DOHH2 (cell line): ENCODE measurements at regions not wholly inside any gene's neighbourhood (a gene's known extent, or its start where the extent isn't known, plus 50 kb on each side); places are given as distances from the start of the nearest gene placed in this dataset.

ENCODE experiments used
- EZH2phosphoT487 ChIP-seq: fragments of 200-600 bp; sonication (generic); IDR thresholded peaks from 2 replicates; pipeline ENCODE4 v1.6.1; 2017; ENCODE audit warnings: borderline replicate concordance, mild to moderate bottlenecking, antibody characterized with exemption, low read length, moderate library complexity, mixed read lengths
- TF ChIP-seq, protein P1 (sequence below): fragments of 200-600 bp; sonication (generic); IDR thresholded peaks from one replicate; pipeline ENCODE4 v1.5.1; 2014; ENCODE audit warnings: antibody characterized with exemption, mild to moderate bottlenecking, low read depth, low read length; ENCODE audit not compliant: poor library complexity, severe bottlenecking

DNA sequence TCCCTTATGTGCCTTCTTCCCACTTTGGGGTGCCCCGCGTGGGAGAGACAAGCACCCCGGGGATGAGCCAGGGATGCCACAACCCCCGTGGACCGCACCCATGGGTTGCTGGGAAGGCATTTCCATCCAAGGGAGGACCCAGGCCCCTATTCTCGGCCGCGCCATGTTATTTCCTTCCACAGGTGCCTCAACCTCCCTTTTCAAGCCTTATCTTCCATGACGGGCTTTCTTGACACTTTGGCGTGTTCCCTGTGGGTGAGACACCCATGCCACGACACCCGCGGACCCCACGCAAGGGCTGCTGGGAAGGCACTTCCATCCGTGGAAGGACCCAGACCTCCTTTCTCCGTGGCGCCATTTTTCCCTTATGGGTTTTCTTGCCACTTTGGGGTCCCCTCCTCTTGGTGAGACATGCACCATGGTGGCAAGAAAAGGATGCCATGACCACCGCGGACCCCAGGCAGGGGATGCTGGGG is 269.2 kb downstream of the ALG10 start:
- TF ChIP-seq, protein P1, sequence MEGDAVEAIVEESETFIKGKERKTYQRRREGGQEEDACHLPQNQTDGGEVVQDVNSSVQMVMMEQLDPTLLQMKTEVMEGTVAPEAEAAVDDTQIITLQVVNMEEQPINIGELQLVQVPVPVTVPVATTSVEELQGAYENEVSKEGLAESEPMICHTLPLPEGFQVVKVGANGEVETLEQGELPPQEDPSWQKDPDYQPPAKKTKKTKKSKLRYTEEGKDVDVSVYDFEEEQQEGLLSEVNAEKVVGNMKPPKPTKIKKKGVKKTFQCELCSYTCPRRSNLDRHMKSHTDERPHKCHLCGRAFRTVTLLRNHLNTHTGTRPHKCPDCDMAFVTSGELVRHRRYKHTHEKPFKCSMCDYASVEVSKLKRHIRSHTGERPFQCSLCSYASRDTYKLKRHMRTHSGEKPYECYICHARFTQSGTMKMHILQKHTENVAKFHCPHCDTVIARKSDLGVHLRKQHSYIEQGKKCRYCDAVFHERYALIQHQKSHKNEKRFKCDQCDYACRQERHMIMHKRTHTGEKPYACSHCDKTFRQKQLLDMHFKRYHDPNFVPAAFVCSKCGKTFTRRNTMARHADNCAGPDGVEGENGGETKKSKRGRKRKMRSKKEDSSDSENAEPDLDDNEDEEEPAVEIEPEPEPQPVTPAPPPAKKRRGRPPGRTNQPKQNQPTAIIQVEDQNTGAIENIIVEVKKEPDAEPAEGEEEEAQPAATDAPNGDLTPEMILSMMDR = no peak
- TF ChIP-seq EZH2phosphoT487 = no peak
